ENCODE measurements at regions not wholly inside any gene's neighbourhood (a gene's known extent, or its start where the extent isn't known, plus 50 kb on each side); places are given as distances from the start of the nearest gene placed in this dataset.

DNA sequence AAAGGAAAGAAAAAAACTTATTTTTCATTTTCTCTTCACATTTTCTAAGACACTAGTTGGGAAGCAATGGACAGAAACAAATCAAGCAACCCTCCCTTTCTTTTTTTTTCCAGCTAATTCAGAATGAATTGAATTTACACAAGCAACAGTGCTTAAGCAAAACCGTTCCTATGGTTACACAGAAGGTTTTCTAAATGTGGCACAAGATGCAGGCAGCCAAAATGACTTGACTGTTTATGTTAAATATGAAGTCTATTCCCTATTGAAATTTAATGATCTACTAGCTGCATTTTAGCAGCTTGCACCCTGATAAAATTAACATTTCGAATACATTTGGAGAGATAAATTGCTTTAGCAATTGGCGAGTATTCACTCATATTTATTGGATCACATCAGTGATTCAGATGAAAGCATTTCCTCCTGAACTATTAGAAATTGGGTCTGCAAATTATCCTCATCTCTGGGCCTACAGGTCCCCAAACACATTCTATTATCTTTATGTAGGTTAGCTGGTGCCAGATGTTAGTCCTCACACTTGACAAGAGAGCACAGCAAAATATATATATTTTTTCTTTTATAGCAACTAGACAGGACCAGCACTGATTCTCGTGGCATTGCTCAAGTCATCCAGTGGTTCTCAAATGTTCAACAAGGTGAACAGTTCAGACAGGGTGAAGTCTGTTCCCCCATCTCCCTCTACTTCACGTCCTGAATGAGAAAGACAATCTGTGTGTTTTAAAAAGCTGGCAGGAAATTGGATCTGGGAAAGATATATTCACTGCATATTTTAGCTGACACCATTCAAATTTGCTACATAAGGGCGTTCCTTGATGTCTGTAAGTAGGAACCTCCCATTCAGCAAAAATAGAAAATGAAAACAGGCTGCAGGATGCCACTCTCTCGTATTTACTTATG lies 463.6 kb upstream of the KCNMB2 start:
- TF ChIP-seq, protein P1, sequence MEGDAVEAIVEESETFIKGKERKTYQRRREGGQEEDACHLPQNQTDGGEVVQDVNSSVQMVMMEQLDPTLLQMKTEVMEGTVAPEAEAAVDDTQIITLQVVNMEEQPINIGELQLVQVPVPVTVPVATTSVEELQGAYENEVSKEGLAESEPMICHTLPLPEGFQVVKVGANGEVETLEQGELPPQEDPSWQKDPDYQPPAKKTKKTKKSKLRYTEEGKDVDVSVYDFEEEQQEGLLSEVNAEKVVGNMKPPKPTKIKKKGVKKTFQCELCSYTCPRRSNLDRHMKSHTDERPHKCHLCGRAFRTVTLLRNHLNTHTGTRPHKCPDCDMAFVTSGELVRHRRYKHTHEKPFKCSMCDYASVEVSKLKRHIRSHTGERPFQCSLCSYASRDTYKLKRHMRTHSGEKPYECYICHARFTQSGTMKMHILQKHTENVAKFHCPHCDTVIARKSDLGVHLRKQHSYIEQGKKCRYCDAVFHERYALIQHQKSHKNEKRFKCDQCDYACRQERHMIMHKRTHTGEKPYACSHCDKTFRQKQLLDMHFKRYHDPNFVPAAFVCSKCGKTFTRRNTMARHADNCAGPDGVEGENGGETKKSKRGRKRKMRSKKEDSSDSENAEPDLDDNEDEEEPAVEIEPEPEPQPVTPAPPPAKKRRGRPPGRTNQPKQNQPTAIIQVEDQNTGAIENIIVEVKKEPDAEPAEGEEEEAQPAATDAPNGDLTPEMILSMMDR (IDR thresholded peaks at IDR 0.05), result no peak
- TF ChIP-seq POLR2A (IDR thresholded peaks at IDR 0.05), result no peak
- no peak for TF ChIP-seq EP300 (IDR thresholded peaks at IDR 0.05)

Data from ovary (tissue), 3 donors.